OCI-LY3 (cell line): ENCODE measurements at regions not wholly inside any gene's neighbourhood (a gene's known extent, or its start where the extent isn't known, plus 50 kb on each side); places are given as distances from the start of the nearest gene placed in this dataset.

Source experiments
- EZH2phosphoT487 ChIP-seq: fragments of 200-600 bp; shearing (Covaris generic); IDR thresholded peaks from 2 replicates; pipeline ENCODE4 v1.6.1; 2018; ENCODE audit warnings: antibody characterized with exemption, mixed run types, low read depth
- TF ChIP-seq, protein P1 (sequence below): fragments of 200-600, 300-600 bp; sonication (generic); IDR thresholded peaks from 2 replicates; pipeline ENCODE4 v1.5.1; 2014; ENCODE audit warnings: antibody characterized with exemption, low read length, low read depth

DNA sequence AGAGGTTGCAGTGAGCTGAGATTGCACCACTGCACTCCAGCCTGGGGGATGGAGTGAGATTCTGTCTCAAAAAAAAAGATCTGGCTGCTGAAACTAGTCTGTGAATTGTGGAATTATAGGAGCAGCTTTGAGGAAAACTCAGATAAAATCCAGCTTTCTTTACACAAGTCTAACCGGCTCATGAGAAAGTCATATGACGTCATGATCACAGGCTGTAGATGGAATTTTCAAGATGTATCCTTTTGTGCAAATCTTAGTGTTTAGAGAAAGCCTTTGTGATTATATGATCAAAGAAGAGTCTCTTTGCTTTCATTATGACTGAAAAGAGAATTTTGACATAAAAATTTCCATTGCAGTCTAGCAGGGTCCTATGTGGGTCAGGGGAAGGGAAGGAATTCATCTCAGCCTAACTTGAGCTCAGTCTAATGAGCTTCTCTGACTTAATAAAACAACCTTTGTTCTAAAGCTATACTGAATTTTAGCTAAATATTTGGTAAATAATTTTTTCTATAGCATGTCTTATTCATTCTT lies 90.2 kb upstream of the NCK2 start:
- TF ChIP-seq, protein P1, sequence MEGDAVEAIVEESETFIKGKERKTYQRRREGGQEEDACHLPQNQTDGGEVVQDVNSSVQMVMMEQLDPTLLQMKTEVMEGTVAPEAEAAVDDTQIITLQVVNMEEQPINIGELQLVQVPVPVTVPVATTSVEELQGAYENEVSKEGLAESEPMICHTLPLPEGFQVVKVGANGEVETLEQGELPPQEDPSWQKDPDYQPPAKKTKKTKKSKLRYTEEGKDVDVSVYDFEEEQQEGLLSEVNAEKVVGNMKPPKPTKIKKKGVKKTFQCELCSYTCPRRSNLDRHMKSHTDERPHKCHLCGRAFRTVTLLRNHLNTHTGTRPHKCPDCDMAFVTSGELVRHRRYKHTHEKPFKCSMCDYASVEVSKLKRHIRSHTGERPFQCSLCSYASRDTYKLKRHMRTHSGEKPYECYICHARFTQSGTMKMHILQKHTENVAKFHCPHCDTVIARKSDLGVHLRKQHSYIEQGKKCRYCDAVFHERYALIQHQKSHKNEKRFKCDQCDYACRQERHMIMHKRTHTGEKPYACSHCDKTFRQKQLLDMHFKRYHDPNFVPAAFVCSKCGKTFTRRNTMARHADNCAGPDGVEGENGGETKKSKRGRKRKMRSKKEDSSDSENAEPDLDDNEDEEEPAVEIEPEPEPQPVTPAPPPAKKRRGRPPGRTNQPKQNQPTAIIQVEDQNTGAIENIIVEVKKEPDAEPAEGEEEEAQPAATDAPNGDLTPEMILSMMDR: no peak
- no peak for TF ChIP-seq EZH2phosphoT487
